DOHH2 (cell line): ENCODE measurements at regions not wholly inside any gene's neighbourhood (a gene's known extent, or its start where the extent isn't known, plus 50 kb on each side); places are given as distances from the start of the nearest gene placed in this dataset.
"Not testable (repeated sequence)": the region's sequence is repeated elsewhere in the genome, so short reads cannot be mapped to it uniquely, and the experiment has no call there.

Source experiments
- H3F3A ChIP-seq: fragments of 200-600 bp; sonication (generic), shearing (Covaris generic); 2 replicates; pipeline ENCODE4 v1.6.0; 2016; ENCODE audit warnings: antibody characterized with exemption, mild to moderate bottlenecking; ENCODE audit not compliant: control insufficient read depth, insufficient read depth
- H3K27ac ChIP-seq: fragments of 200-600 bp; sonication (generic); 2 replicates; pipeline ENCODE4 v1.5.1; 2014; ENCODE audit warnings: low read depth, mild to moderate bottlenecking, low read length, moderate library complexity
- H3K27me3 ChIP-seq: fragments of 200-600 bp; sonication (generic); 2 replicates; pipeline ENCODE4 v1.6.1; 2014; ENCODE audit warnings: mild to moderate bottlenecking, low read length, mixed read lengths; ENCODE audit not compliant: control insufficient read depth
- H3K36me3 ChIP-seq: fragments of 200-600 bp; sonication (generic); 2 replicates; pipeline ENCODE4 v1.6.1; 2014; ENCODE audit warnings: mild to moderate bottlenecking, low read length, moderate library complexity, mixed read lengths; ENCODE audit not compliant: control insufficient read depth
- H3K4me1 ChIP-seq: fragments of 200-600 bp; sonication (generic); 2 replicates; pipeline ENCODE4 v1.6.1; 2014; ENCODE audit warnings: mild to moderate bottlenecking, low read length, mixed read lengths; ENCODE audit not compliant: control insufficient read depth
- H3K4me2 ChIP-seq: fragments of 200-600 bp; sonication (generic); 2 replicates; pipeline ENCODE4 v1.6.0; 2014; ENCODE audit warnings: mild to moderate bottlenecking, low read length, moderate library complexity
- H3K4me3 ChIP-seq: fragments of 200-600 bp; sonication (generic); 2 replicates; pipeline ENCODE4 v1.5.1; 2014; ENCODE audit warnings: mild to moderate bottlenecking, low read length, mixed read lengths
- H3K79me2 ChIP-seq: fragments of 200-600 bp; sonication (generic); 2 replicates; pipeline ENCODE4 v1.6.1; 2014; ENCODE audit warnings: mild to moderate bottlenecking, low read length, mixed read lengths; ENCODE audit not compliant: control insufficient read depth
- H3K9me2 ChIP-seq: fragments of 200-600 bp; sonication (generic); replicated peaks from 2 replicates; pipeline ENCODE4 v1.6.1; 2014; ENCODE audit warnings: mild to moderate bottlenecking, low read length, mixed read lengths; ENCODE audit not compliant: control insufficient read depth
- H3K9me3 ChIP-seq: fragments of 200-600 bp; sonication (generic); 2 replicates; pipeline ENCODE4 v1.6.1; 2014; ENCODE audit warnings: antibody characterized with exemption, low read length, mixed read lengths; ENCODE audit not compliant: control insufficient read depth, insufficient read depth
- H4K20me1 ChIP-seq: fragments of 200-600 bp; sonication (generic); 2 replicates; pipeline ENCODE4 v1.6.0; 2014; ENCODE audit warnings: low read depth, mild to moderate bottlenecking, antibody characterized with exemption, low read length, moderate library complexity; ENCODE audit not compliant: control insufficient read depth, insufficient read depth
- EZH2phosphoT487 ChIP-seq: fragments of 200-600 bp; sonication (generic); IDR thresholded peaks from 2 replicates; pipeline ENCODE4 v1.6.1; 2017; ENCODE audit warnings: borderline replicate concordance, mild to moderate bottlenecking, antibody characterized with exemption, low read length, moderate library complexity, mixed read lengths
- TF ChIP-seq, protein P1 (sequence below): fragments of 200-600 bp; sonication (generic); IDR thresholded peaks from one replicate; pipeline ENCODE4 v1.5.1; 2014; ENCODE audit warnings: antibody characterized with exemption, mild to moderate bottlenecking, low read depth, low read length; ENCODE audit not compliant: poor library complexity, severe bottlenecking

DNA sequence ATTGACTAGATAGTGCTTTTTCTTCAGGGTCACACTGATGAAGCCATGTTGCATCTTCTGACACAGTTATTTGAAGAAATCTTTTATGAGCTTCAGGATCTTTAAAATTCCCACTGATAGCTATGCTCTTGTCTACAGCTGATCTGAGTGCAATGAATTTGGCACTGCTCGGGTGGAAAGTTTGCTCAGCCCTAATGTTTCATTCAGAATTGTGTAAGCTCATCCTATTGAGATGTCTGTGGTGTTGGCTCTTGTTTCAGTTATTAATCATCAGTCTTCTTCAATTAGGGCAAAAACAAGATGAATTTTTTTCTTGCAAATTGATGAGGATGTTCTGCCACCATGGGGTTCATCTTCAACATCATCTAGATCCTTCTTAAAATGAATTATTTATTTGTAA, 1387.0 kb upstream of the RAG2 start:
- no peaks in the 10 kb centered on the region for H3F3A ChIP-seq
- no peak for TF ChIP-seq EZH2phosphoT487
- TF ChIP-seq, protein P1, sequence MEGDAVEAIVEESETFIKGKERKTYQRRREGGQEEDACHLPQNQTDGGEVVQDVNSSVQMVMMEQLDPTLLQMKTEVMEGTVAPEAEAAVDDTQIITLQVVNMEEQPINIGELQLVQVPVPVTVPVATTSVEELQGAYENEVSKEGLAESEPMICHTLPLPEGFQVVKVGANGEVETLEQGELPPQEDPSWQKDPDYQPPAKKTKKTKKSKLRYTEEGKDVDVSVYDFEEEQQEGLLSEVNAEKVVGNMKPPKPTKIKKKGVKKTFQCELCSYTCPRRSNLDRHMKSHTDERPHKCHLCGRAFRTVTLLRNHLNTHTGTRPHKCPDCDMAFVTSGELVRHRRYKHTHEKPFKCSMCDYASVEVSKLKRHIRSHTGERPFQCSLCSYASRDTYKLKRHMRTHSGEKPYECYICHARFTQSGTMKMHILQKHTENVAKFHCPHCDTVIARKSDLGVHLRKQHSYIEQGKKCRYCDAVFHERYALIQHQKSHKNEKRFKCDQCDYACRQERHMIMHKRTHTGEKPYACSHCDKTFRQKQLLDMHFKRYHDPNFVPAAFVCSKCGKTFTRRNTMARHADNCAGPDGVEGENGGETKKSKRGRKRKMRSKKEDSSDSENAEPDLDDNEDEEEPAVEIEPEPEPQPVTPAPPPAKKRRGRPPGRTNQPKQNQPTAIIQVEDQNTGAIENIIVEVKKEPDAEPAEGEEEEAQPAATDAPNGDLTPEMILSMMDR, result no peak

DNA sequence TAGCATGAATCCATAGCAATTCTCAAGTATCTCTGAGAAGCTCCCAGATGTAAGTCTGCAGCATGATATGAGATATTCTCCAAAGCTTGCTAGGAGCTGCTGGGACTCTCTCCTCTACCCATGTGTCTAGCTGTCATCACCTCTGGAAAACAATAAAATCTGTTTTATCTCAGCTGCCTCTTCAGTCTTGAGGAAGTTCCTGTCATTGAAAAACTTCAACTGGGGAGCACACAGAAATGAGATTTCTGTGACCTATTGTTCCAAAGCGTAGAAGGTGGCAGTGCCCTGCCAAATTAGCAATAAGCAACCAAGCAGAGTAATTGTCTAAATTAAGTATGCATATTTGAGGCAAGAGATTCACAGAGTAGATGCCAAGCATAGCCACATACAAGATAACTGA, 1380.6 kb upstream of the RAG2 start:
- Histone ChIP-seq H3K27ac (no peak overlapping the region), H3K4me1 (no peaks in the 10 kb centered on the region), H4K20me1 (no peaks in the 10 kb centered on the region), H3F3A (no peaks in the 10 kb centered on the region), H3K9me3 (no peaks in the 10 kb centered on the region), H3K9me2 (no peaks in the 10 kb centered on the region), H3K27me3 (no peaks in the 10 kb centered on the region), H3K36me3 (no peaks in the 10 kb centered on the region), H3K4me2 (no peak overlapping the region), H3K79me2 (no peaks in the 10 kb centered on the region), H3K4me3 (no peak overlapping the region)
- TF ChIP-seq, protein P1, result no peak
- TF ChIP-seq EZH2phosphoT487, result no peak

More for the DNA sequence above, 1387.0 kb upstream of the RAG2 start:
- no peaks in the 10 kb centered on the region for H3K79me2 ChIP-seq
- H4K20me1 ChIP-seq, result no peaks in the 10 kb centered on the region
- no peaks in the 10 kb centered on the region for H3K9me3 ChIP-seq
- H3K4me2 ChIP-seq, result no peak overlapping the region
- no peaks in the 10 kb centered on the region for H3K4me1 ChIP-seq
- H3K9me2 ChIP-seq, result no peaks in the 10 kb centered on the region
- H3K27ac ChIP-seq, result no peak overlapping the region
- H3K36me3 ChIP-seq, result no peaks in the 10 kb centered on the region
- H3K27me3 ChIP-seq, result no peaks in the 10 kb centered on the region
- H3K4me3 ChIP-seq, result no peak overlapping the region

DNA sequence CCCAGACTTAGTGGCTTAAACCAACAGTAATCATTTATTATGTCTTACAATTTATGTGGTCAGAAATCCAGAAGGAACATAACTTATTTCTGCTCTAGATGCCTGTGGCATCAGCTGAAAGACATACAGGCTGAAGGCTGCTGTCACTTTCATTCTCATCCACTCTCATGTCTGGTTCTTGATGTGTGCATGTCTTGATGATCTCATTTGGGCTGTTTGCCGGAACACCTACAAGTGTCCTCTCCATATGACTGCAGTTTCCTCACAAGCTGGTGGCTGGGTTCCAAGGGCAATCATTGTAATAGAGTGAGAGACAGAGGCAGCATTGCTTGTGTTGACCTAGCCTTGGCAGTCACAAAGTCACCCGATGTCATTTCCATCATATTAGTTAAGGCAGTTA, 1375.9 kb upstream of the RAG2 start:
- H3K4me3 ChIP-seq, result no peak overlapping the region
- no peaks in the 10 kb centered on the region for H4K20me1 ChIP-seq
- H3K4me1 ChIP-seq, result no peaks in the 10 kb centered on the region
- no peaks in the 10 kb centered on the region for H3F3A ChIP-seq
- H3K27ac ChIP-seq, result no peak overlapping the region
- H3K27me3 ChIP-seq, result no peaks in the 10 kb centered on the region
- H3K9me2 ChIP-seq, result no peaks in the 10 kb centered on the region
- no peaks in the 10 kb centered on the region for H3K79me2 ChIP-seq
- H3K36me3 ChIP-seq, result no peaks in the 10 kb centered on the region
- TF ChIP-seq, protein P1, result no peak
- TF ChIP-seq EZH2phosphoT487, result no peak
- H3K9me3 ChIP-seq, result no peaks in the 10 kb centered on the region
- no peak overlapping the region for H3K4me2 ChIP-seq

DNA sequence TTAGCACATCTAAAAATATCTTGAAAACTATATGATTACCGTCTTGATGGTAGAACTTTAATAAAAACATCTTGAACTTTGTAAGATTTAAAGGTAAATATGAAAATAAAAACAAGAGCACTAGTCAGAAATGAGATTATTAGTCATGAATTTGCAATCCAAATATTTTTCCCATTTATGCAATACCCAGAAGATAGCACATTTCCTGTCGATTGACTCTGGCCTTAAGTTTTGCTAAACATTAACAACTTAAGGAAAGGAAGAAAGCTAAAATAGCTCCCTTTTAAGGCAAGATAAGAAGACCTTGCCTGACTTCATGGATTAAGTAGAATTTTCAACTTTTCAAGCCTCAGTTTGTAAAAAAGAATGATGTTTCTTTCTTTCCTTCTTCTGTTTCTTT, 1374.7 kb upstream of the RAG2 start:
- no peak for TF ChIP-seq EZH2phosphoT487
- TF ChIP-seq, protein P1, result no peak
- no peaks in the 10 kb centered on the region for H3K4me1 ChIP-seq
- H3F3A ChIP-seq, result no peaks in the 10 kb centered on the region
- H3K4me3 ChIP-seq, result no peak overlapping the region
- H3K9me2 ChIP-seq, result no peaks in the 10 kb centered on the region
- H3K79me2 ChIP-seq, result no peaks in the 10 kb centered on the region
- H3K4me2 ChIP-seq, result no peak overlapping the region
- H3K27ac ChIP-seq, result no peak overlapping the region
- no peaks in the 10 kb centered on the region for H4K20me1 ChIP-seq
- H3K36me3 ChIP-seq, result no peaks in the 10 kb centered on the region
- no peaks in the 10 kb centered on the region for H3K27me3 ChIP-seq
- H3K9me3 ChIP-seq, result no peaks in the 10 kb centered on the region

DNA sequence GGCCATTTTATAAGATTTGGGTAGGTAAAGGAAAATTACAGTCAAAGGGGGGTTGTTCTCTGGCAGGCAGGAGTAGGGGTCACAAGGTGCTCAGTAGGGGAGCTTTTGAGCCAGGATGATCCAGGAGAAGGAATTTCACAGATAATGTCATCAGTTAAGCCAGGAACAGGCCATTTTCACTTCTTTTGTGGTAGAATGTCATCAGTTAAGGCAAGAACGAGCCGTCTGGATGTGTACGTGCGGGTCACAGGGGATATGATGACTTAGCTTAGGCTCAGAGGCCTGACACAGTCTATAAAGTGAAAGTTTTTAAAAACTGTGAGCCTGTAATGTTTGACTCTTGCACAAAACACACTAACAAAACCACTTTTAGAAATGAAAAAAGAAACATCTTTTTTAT, 1371.3 kb upstream of the RAG2 start:
- not testable (repeated sequence) for H4K20me1 ChIP-seq, H3K9me3 ChIP-seq, H3K79me2 ChIP-seq, H3K4me1 ChIP-seq, H3K36me3 ChIP-seq, H3F3A ChIP-seq, H3K4me2 ChIP-seq, H3K27ac ChIP-seq, H3K9me2 ChIP-seq, H3K27me3 ChIP-seq, H3K4me3 ChIP-seq
